ENCODE measurements at regions not wholly inside any gene's neighbourhood (a gene's known extent, or its start where the extent isn't known, plus 50 kb on each side); places are given as distances from the start of the nearest gene placed in this dataset.

- no peak for DNase-seq (ENCODE audit: low read depth, low spot score)
These were observed 338.8 kb upstream of the KIRREL3 start for GRCh38 chr11:127339376-127339775.

DNA sequence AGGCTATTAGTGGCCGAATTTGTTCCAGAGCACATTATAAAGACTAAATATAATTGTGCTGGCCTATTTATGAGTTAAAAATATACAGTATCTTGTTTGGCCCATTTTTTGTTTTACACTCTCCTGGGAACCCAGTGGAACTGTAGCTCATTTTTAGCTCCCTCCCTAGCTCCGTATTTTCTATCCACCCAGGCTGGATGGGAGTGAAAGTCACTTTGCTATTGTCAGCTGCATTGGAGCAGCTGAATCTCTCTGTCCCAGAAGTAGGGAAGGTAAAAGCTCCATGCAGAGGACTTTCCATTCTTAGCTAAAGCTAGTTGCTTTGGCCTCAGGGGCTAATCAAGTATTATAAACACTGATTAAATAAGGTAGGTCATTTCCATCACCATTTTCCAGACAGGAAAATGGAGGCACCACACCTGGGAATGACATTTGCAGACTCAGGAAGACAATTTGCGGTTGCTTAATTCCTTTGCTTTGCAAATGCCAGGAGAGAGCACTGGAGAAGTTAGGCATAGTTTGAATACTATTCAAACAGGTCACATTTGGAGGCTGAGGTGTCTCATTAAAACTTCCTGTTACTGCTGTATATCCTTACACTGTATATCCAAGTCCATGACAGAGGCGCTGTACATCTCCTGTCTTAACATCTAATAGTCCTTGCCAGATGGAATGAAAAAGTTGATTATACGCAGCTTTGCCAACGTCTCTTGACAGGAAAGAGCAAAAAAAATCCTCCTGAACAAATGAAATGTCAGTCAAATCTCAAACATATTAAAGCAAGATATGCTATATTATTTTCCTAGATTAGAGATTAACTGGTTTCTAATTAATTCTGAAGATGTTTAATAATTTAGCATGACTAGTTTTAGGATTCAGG is 338.1 kb upstream of the KIRREL3 start:
- peak; percentile 47 for DNase-seq (ENCODE audit: low read depth, low spot score)

DNA sequence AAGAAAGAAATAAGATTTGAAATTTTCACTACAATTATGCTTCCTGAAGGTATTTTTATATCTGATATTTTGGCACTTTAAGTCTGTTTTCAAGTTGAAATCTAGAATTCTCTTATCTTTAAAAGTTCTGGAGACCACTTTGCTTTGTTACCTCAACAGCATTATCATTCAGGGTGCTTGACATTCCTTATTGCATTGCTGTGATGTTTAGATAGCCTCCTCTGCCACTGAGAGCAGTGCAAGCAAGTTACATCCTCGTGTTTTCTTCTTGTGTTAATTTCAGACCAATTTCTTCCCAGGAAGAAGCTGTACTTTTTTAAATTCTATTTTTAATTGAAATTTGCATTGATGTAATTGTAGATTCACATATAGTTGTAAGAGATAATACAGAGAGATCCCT is 333.9 kb upstream of the KIRREL3 start:
- DNase-seq (ENCODE audit: low read depth, low spot score) = no peak

DNA sequence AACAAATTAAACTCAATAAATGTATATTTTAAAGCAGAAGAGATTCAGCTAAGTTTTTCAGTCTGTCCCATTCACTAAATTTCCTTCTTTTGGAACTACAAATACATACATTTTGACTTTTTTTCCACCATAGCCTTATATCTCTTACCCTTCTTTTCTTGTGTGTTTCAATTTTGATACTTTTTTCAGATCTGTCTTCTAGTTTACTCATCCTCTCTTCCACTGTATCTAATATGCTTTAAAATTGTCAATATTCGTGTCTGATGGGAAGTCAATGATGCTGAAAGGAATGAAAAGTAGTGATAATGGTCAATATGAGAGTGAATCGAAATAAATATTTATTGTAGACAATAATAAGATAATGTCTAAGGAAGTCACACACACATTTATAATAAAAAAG is 332.3 kb upstream of the KIRREL3 start:
- DNase-seq (ENCODE audit: low read depth, low spot score) = no peak

DNA sequence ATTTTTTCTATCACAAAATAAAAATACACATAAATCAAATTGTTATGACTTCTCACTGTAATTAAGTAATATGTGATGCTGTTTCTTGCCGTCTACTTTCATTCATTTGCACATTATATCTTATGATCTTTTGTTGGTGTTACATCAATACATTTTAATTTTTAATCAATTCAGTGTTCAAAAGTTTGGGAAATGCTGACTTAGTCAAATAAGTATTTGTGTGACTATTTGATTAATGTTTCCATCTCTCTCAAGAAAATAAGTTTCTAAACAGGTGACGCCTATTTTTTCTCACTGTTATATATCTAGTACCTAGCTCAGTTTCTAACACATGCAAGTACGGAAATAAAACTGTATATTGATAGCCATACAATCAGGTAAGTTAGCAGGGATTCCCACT is 329.5 kb upstream of the KIRREL3 start:
- no peak for DNase-seq (ENCODE audit: low read depth, low spot score)

GRCh38 chr11:127308291-127308690 is 307.7 kb upstream of the KIRREL3 start:
- DNase-seq (ENCODE audit: low read depth, low spot score) = no peak

DNA sequence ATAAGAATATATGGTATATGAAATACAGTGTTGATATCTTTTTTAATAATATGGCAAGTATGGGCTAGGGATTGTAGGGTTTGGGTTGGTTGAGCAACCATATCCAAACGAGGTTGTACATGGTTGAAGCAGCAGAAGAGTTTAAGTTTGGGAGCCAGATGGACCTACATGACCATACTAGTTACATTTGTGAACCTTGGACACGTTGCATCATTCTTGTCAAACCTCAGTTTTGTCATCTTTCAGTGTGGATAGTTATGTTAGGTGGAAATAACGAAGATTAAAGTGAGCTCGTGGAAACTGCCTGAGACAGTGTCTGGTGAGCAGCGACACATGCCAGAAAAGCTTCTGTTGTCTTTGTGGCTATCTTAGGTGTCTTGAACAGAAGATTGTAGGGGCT is 307.1 kb upstream of the KIRREL3 start:
- DNase-seq (ENCODE audit: low read depth, low spot score) = no peak

- DNase-seq (ENCODE audit: low read depth, low spot score) = peak; percentile 1
These were observed 304.1 kb upstream of the KIRREL3 start for GRCh38 chr11:127304634-127305033.

DNA sequence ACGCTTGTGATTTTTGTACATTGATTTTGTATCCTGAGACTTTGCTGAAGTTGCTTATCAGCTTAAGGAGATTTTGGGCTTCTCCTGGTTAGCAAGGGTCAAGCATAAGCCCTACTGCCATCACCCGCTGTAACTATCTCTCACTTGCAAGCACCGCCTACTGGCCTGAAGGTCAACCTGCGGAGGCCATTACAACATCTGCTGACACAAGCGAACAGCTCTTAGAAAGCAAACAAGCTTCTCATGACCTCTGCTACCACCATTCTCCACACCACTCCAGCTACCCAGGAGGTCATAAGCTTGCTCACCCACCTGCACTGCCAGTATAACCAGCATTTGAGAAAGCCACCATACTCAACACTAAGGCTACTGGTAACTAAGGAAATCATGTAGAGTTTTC is 288.4 kb upstream of the KIRREL3 start:
- DNase-seq (ENCODE audit: low read depth, low spot score) = no peak

DNA sequence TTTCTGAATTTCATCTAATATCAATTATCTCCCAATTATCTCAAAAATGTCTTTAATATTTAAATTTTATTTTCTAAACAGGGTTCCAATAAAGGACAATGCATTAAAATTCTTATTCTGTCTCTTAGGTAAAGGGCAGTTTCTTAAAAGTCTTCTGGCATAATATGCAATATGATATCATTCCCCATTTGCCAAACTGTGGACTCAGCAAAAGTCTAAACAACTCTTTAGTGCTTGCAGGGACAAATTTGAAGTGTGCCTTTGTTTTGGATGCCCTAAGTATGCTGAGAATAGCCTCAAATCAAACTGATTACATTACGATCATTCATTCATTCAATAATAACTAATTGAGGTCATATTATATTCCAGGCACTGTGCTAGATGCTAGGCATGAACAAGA is 281.0 kb upstream of the KIRREL3 start:
- DNase-seq (ENCODE audit: low read depth, low spot score) = no peak

DNA sequence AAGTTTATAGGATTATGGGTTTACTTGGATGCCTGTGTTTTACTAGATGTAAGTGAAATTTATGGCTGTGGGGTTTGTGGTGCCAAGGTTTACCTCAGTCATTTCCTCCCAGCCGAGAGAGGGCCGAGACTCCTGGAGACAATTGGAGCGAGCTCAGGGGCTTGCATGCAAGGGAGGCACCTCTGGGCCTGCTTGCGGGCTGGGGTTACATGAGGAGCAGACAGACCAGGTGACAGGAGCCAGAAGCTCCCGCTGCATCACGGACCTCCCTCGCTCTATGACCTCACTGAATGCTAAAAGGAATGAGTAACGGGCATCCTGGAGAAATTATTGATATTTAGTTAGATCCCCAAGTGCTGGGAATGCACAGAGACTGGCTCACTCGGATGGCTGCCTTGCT is 275.2 kb upstream of the KIRREL3 start:
- DNase-seq (ENCODE audit: low read depth, low spot score) = no peak

GRCh38 chr11:127274328-127274676 is 273.7 kb upstream of the KIRREL3 start:
- DNase-seq (ENCODE audit: low read depth, low spot score) = no peak

DNA sequence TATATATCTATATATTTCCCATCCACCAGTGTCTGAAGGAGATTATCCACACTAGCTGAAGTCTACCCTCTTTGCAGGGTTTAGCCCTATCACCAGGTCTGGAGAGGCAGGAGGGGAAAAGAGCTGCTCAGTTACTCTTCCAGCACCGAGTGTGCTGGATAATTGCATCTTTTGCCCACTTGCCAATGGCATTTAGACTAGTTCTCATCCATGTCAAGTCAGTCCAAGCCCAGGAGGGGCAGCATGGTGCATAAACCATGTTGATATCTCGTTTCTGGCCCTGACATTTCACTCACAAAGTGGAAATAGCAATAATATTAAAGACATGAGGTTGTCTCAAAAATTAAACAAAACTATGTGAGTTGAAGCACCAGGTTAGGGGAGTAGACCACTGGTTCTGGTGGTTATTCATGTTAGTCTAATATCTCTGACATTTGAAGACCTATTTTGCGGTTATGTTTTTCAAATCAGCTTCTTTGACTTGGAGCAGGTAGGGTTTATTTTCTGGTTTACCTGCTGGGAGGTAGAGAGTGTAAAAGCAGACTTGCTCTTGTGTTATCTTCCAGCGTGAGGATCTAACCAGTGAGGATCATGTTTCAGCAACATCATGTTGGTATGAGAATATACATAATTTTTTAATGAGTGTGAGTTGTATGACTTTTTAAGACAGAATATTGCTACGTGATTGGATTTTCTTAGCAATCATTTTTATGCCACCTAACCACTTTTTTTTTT is 273.2 kb upstream of the KIRREL3 start:
- no peak for DNase-seq (ENCODE audit: low read depth, low spot score)

DNA sequence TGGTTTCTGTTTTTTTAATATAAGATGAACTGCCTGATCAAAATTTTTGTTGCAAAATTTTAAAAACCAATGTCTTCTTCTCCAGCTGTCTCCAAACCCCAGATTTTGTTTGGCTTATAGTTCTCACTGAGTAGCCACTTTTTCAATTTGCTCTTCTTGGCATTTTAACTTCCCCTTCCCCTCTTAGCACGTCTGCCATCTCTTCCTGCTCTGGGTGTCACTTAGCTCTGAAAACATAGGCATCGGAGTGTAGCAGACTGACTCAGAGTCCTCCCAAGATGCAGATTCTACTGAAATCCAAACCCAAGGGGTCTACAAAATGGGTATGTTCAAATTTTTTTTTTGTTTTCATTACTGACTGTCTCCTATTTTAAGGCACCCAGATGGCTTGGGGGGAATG is 270.3 kb upstream of the KIRREL3 start:
- DNase-seq (ENCODE audit: low read depth, low spot score) = no peak

GRCh38 chr11:127269911-127270310 is 269.3 kb upstream of the KIRREL3 start:
- DNase-seq (ENCODE audit: low read depth, low spot score) = no peak

DNA sequence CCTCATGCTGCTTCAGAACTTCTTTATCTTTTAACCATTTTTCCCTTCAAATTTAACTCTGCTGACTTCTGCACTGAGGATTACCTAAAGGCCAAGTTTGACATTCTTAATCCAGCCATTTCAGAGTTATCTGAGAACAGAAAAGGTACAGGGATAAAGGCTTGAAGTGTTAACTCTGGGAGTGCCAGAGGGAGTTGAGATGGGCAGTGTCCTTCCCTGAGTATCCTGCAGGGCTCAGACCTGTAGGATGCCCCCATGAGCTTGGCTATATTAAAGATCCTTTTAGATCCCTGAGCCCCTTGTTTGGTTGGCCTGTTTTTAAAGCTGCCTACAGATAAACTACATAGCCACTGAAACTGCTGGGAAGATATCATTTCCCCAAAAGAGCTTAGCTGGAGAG is 268.4 kb upstream of the KIRREL3 start:
- no peak for DNase-seq (ENCODE audit: low read depth, low spot score)

DNA sequence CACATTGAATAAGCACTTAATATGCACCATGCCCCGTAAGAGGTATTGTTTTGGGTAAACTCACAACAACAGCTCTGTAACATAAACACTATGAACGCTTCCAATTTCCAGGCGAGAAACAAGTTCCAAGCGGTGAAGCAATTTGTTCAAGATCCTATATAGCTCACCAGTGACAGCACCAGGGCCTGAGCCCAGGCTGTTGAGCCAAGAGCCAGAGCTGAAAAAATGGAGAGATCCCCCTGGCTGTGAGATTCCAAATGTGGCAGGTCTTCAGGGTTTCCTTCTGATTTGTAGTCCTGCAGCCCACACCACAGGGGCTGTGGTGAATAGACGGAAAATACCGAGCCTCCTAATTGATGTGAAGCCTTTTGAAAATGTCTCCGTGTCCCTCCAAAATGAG is 268.0 kb upstream of the KIRREL3 start:
- no peak for DNase-seq (ENCODE audit: low read depth, low spot score)

DNA sequence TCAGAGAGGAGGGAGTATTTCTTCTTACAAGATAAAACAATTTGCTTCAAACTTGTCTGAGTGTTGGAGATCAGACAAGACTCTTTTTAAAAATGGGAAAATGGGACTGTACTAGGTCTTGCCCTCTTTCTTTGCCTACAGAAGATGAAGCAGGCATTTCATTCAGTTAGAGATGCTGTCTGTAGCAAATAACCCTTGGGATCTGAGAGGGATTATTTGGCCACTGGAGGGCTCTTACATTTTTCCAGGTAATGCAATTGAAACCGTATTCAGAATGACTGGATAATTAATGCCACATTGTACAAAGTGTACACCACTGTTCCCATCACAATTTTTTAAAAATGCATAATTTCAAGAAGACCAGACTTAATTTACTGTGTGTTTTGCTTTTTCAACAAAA is 258.5 kb upstream of the KIRREL3 start:
- DNase-seq (ENCODE audit: low read depth, low spot score) = no peak

DNA sequence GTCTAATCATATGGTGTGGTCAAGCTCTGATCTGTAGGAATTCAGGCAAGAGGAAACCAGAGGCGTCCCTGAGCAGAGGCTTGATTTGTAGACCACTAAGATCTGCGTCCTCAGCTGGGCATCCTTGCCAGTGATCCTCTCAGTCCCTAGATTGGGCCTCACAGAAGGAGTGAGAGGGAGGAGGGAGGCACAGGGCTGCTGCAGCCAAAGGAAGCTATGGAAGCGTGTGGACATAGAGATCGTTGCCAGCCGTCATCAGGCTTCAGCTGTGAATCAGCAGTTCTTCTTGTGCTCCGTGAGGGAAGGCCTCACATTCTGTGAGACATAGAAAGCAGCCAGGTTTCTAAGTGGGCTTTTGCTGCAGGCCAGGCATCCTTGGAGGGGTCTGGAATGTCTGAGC is 254.6 kb upstream of the KIRREL3 start:
- no peak for DNase-seq (ENCODE audit: low read depth, low spot score)

DNA sequence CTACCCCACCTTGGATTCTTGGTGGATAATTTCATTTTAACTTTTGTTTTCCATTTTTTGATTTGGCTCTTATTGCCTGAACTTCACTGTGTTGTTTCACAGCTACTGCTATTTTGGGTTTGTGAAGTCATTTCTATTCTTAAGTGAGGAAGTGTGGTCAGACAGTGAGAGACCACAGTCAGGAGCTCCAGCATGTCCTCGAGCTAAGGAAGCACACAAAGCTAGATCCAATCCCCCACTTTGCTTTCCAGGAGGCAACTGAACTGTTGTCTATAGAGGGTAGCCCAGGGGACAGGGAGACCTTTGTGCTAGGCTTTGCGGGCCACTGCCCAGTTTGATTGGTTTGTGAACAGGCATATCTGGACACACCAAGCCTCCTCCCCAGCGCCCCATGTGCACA is 251.8 kb upstream of the KIRREL3 start:
- no peak for DNase-seq (ENCODE audit: low read depth, low spot score)

DNA sequence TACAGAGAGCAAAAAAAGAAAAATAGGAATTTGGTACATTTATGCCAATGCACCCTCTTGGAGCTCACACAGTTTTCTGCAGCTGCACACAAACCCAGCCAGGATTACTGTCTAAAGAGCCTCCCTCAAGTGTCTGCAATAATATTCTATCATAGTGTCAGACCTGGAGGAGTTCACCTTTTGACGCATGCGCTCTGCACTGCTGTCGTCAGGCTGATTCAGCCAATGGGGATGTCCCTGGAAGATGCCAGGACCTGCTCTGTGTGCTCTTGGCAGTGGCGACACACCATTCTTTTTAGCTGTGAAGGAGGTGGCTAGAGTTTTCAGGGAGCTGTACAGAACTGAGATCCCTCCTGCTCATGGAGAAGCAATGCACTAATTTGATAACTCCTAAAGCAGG is 249.0 kb upstream of the KIRREL3 start:
- DNase-seq (ENCODE audit: low read depth, low spot score) = no peak

- DNase-seq (ENCODE audit: low read depth, low spot score) = no peak
These were observed 247.9 kb upstream of the KIRREL3 start for GRCh38 chr11:127248476-127248875.

- DNase-seq (ENCODE audit: low read depth, low spot score) = no peak
These were observed 246.8 kb upstream of the KIRREL3 start for GRCh38 chr11:127247261-127247851.

Measured in ELF-1 (cell line).